ENCODE measurements at regions not wholly inside any gene's neighbourhood (a gene's known extent, or its start where the extent isn't known, plus 50 kb on each side); places are given as distances from the start of the nearest gene placed in this dataset.

GRCh38 chr4:184269879-184270430 is 52.3 kb upstream of the ENPP6 start:
- H3K36me3 ChIP-seq: no peaks in the 10 kb centered on the region
- H3K4me3 ChIP-seq: no peak overlapping the region
- H3K27ac ChIP-seq: no peak overlapping the region
- H3K27me3 ChIP-seq: no peaks in the 10 kb centered on the region
- peaks cover 0 to 23% (median 2%) of the 10 kb centered on the region in 4 donors for H3K4me1 ChIP-seq
- TF ChIP-seq POLR2A (IDR thresholded peaks at IDR 0.05): no peak
- TF ChIP-seq EP300 (IDR thresholded peaks at IDR 0.05): no peak
- TF ChIP-seq CTCF (IDR thresholded peaks at IDR 0.05): no peak
- no peak for TF ChIP-seq POLR2AphosphoS5 (IDR thresholded peaks at IDR 0.05)
- H3K9me3 ChIP-seq: no peaks in the 10 kb centered on the region
- DNase-seq: no peak
- 57 to 62% (median 57%) methylated on average over 5 of the region's 5 CpGs for WGBS, 5 donors
- intact Hi-C loops (cut with DNase I; ENCODE audit: low total_unique reads): loop anchor here (5.0 kb wide), 1 partner anchor 272 kb away; no protein-coding TSS in a partner anchor

GRCh38 chr4:184268584-184269160 is 51.0 kb upstream of the ENPP6 start:
- intact Hi-C loops (cut with DNase I; ENCODE audit: low total_unique reads): loop anchor here (5.0 kb wide), 1 partner anchor 274 kb away; no protein-coding TSS in a partner anchor
- DNase-seq: no peak
- Histone ChIP-seq H3K9me3 (no peaks in the 10 kb centered on the region), H3K36me3 (no peaks in the 10 kb centered on the region), H3K27ac (peak overlapping the region in 4 of 5 donors; percentile 70 to 85 (median 76)), H3K27me3 (no peaks in the 10 kb centered on the region), H3K4me1 (peaks cover 0 to 32% (median 9%) of the 10 kb centered on the region in 4 donors), H3K4me3 (no peak overlapping the region)
- no peak for TF ChIP-seq CTCF (IDR thresholded peaks at IDR 0.05)
- TF ChIP-seq EP300 (IDR thresholded peaks at IDR 0.05): no peak
- no peak for TF ChIP-seq POLR2A (IDR thresholded peaks at IDR 0.05)
- no peak for TF ChIP-seq POLR2AphosphoS5 (IDR thresholded peaks at IDR 0.05)
- WGBS, 5 donors: 75 to 79% (median 78%) methylated on average over 5 of the region's 5 CpGs

- WGBS, 5 donors: 63 to 76% (median 70%) methylated on average over 23 of the region's 23 CpGs
- H3K4me3 ChIP-seq: peak overlapping the region in 1 of 4 donors; percentile 13
- no peaks in the 10 kb centered on the region for H3K36me3 ChIP-seq
- intact Hi-C loops (cut with DNase I; ENCODE audit: low total_unique reads): loop anchor here (5.0 kb wide), 1 partner anchor 274 kb away; no protein-coding TSS in a partner anchor
- no peaks in the 10 kb centered on the region for H3K9me3 ChIP-seq
- DNase-seq: peak; percentile 53 to 60
- peak overlapping the region in 4 of 5 donors; percentile 70 to 85 (median 76) for H3K27ac ChIP-seq
- no peak for TF ChIP-seq EP300 (IDR thresholded peaks at IDR 0.05)
- peak in 1 of 3 donors; percentile 38 for TF ChIP-seq POLR2AphosphoS5 (IDR thresholded peaks at IDR 0.05)
- no peak for TF ChIP-seq CTCF (IDR thresholded peaks at IDR 0.05)
- no peak for TF ChIP-seq POLR2A (IDR thresholded peaks at IDR 0.05)
- H3K4me1 ChIP-seq: peaks cover 0 to 33% (median 9%) of the 10 kb centered on the region in 4 donors
- H3K27me3 ChIP-seq: no peaks in the 10 kb centered on the region
Observed at GRCh38 chr4:184267673-184268583, 50.3 kb upstream of the ENPP6 start.

Small RNA genes in the stretch of these regions (small RNA-seq; reads per million reads assigned to genes)
- 0 reads per million in 4 donors for gene RN7SL28P
